ENCODE measurements at regions not wholly inside any gene's neighbourhood (a gene's known extent, or its start where the extent isn't known, plus 50 kb on each side); places are given as distances from the start of the nearest gene placed in this dataset.

GRCh38 chr18:44039216-44039615, 641.5 kb upstream of the SETBP1 start:
- no peak for DNase-seq (ENCODE audit: low spot score)
- POLR2A ChIA-PET: no interaction called here

GRCh38 chr18:44039826-44040225, 640.9 kb upstream of the SETBP1 start:
- no peak overlapping the region for H3K27ac Mint-ChIP-seq
- H3K27me3 Mint-ChIP-seq (ENCODE audit: low read depth): no peaks in the 10 kb centered on the region
- H3K4me1 Mint-ChIP-seq: peaks cover 27% of the 10 kb centered on the region
- no peaks in the 10 kb centered on the region for H3K36me3 Mint-ChIP-seq
- DNase-seq (ENCODE audit: low spot score) (no peak), ATAC-seq (no peak)
- TF ChIP-seq ZMAT4 (CRISPR knock-in tag; IDR thresholded peaks at IDR 0.05) (no peak), ZNF121 (CRISPR knock-in tag; IDR thresholded peaks at IDR 0.05) (no peak), TEAD4 (CRISPR knock-in tag; IDR thresholded peaks at IDR 0.05) (no peak), NR1H2 (CRISPR knock-in tag; IDR thresholded peaks at IDR 0.05) (no peak), CREB1 (CRISPR knock-in tag; IDR thresholded peaks at IDR 0.05) (no peak), ZNF232 (CRISPR knock-in tag; IDR thresholded peaks at IDR 0.05) (no peak), HMGA2 (CRISPR knock-in tag; IDR thresholded peaks at IDR 0.05) (no peak), NFYB (CRISPR knock-in tag; conservative IDR thresholded peaks at IDR 0.05; ENCODE audit: low read depth) (no peak), FOXJ3 (CRISPR knock-in tag; IDR thresholded peaks at IDR 0.05; ENCODE audit: borderline replicate concordance) (no peak)
- ChIA-PET CTCF (no interaction called here), POLR2A (no interaction called here)
- no peaks in the 10 kb centered on the region for H3K9me3 Mint-ChIP-seq
- no peak overlapping the region for H3K4me3 Mint-ChIP-seq

More at GRCh38 chr18:44039216-44039615, 641.5 kb upstream of the SETBP1 start:
- no peaks in the 10 kb centered on the region for H3K27me3 Mint-ChIP-seq (ENCODE audit: low read depth)
- H3K9me3 Mint-ChIP-seq: no peaks in the 10 kb centered on the region
- no peak overlapping the region for H3K4me3 Mint-ChIP-seq
- H3K36me3 Mint-ChIP-seq: no peaks in the 10 kb centered on the region
- ATAC-seq: no peak
- H3K27ac Mint-ChIP-seq: no peak overlapping the region
- CTCF ChIA-PET: no interaction called here
- TF ChIP-seq ZNF317 (CRISPR knock-in tag; IDR thresholded peaks at IDR 0.05; ENCODE audit: borderline replicate concordance, low read depth) (no peak), HMGA2 (CRISPR knock-in tag; IDR thresholded peaks at IDR 0.05) (no peak), ZNF219 (CRISPR knock-in tag; IDR thresholded peaks at IDR 0.05; ENCODE audit: borderline replicate concordance) (no peak), E2F4 (CRISPR knock-in tag; IDR thresholded peaks at IDR 0.05; ENCODE audit: borderline replicate concordance, low read depth) (no peak), GRHL2 (CRISPR knock-in tag; IDR thresholded peaks at IDR 0.05; ENCODE audit: insufficient replicate concordance, severe bottlenecking) (no peak), ZNF425 (CRISPR knock-in tag; conservative IDR thresholded peaks at IDR 0.05) (no peak), SMAD3 (CRISPR knock-in tag; IDR thresholded peaks at IDR 0.05; ENCODE audit: borderline replicate concordance) (no peak)
- peaks cover 27% of the 10 kb centered on the region for H3K4me1 Mint-ChIP-seq

- CTCF ChIA-PET: no interaction called here
- no peak for TF ChIP-seq ELF4 (CRISPR knock-in tag; IDR thresholded peaks at IDR 0.05; ENCODE audit: low read depth)
- TF ChIP-seq USF2 (CRISPR knock-in tag; IDR thresholded peaks at IDR 0.05): peak; percentile 71
- TF ChIP-seq USF1 (CRISPR knock-in tag; IDR thresholded peaks at IDR 0.05): peak; percentile 55; the same call in 1 of the 2 replicates
- TF ChIP-seq MAX (CRISPR knock-in tag; IDR thresholded peaks at IDR 0.05): peak; percentile 24; the same call in 1 of the 2 replicates
- no peak for TF ChIP-seq SMAD3 (CRISPR knock-in tag; IDR thresholded peaks at IDR 0.05; ENCODE audit: borderline replicate concordance)
- H3K27me3 Mint-ChIP-seq (ENCODE audit: low read depth): no peaks in the 10 kb centered on the region
- peak overlapping the region; percentile 72 for H3K27ac Mint-ChIP-seq
- peaks cover 23% of the 10 kb centered on the region for H3K4me1 Mint-ChIP-seq
- no peaks in the 10 kb centered on the region for H3K36me3 Mint-ChIP-seq
- H3K9me3 Mint-ChIP-seq: no peaks in the 10 kb centered on the region
- no peak for DNase-seq (ENCODE audit: low spot score)
- peak; percentile 87 for ATAC-seq
- peak overlapping the region; percentile 30 for H3K4me3 Mint-ChIP-seq
- POLR2A ChIA-PET: no interaction called here
These were observed 639.1 kb upstream of the SETBP1 start for GRCh38 chr18:44041553-44041952.
